Fibroblast of skin of left quadriceps (primary cell): ENCODE measurements at regions not wholly inside any gene's neighbourhood (a gene's known extent, or its start where the extent isn't known, plus 50 kb on each side); places are given as distances from the start of the nearest gene placed in this dataset.

ENCODE experiments used
- DNase-seq, 2 experiments: peaks; one replicate each; pipeline ENCODE4 v3.0.0-alpha.2; 2013; ENCODE audit warnings: low read depth in 2 of 2

- no peak for DNase-seq
Observed at GRCh38 chr18:78830161-78830560, 149.5 kb upstream of the SALL3 start.

GRCh38 chr18:78830826-78831225 lies 148.8 kb upstream of the SALL3 start:
- no peak for DNase-seq

GRCh38 chr18:78831603-78832002 lies 148.0 kb upstream of the SALL3 start:
- no peak for DNase-seq

GRCh38 chr18:78833833-78834232 lies 145.8 kb upstream of the SALL3 start:
- no peak for DNase-seq

- no peak for DNase-seq
Observed at GRCh38 chr18:78836838-78837237, 142.8 kb upstream of the SALL3 start.

GRCh38 chr18:78837754-78838153 lies 141.9 kb upstream of the SALL3 start:
- DNase-seq = no peak

- DNase-seq = no peak
Observed at GRCh38 chr18:78838183-78838582, 141.4 kb upstream of the SALL3 start.

- no peak for DNase-seq
Observed at GRCh38 chr18:78849046-78849445, 130.6 kb upstream of the SALL3 start.

GRCh38 chr18:78849458-78849857 lies 130.2 kb upstream of the SALL3 start:
- no peak for DNase-seq

- no peak for DNase-seq
Observed at GRCh38 chr18:78853341-78853740, 126.3 kb upstream of the SALL3 start.

GRCh38 chr18:78855188-78855587 lies 124.4 kb upstream of the SALL3 start:
- DNase-seq = no peak

GRCh38 chr18:78856569-78857313 lies 122.9 kb upstream of the SALL3 start:
- no peak for DNase-seq

- DNase-seq = no peak
Observed at GRCh38 chr18:78857314-78858150, 122.1 kb upstream of the SALL3 start.

GRCh38 chr18:78859686-78860085 lies 119.9 kb upstream of the SALL3 start:
- no peak for DNase-seq

- DNase-seq = no peak
Observed at GRCh38 chr18:78860117-78860516, 119.5 kb upstream of the SALL3 start.

GRCh38 chr18:78861116-78861515 lies 118.5 kb upstream of the SALL3 start:
- DNase-seq = no peak

- DNase-seq = no peak
Observed at GRCh38 chr18:78861706-78862105, 117.9 kb upstream of the SALL3 start.

- DNase-seq = no peak
Observed at GRCh38 chr18:78862395-78862794, 117.2 kb upstream of the SALL3 start.

GRCh38 chr18:78865056-78865598 lies 114.5 kb upstream of the SALL3 start:
- no peak for DNase-seq

GRCh38 chr18:78865771-78866310 lies 113.8 kb upstream of the SALL3 start:
- no peak for DNase-seq

GRCh38 chr18:78867131-78867530 lies 112.5 kb upstream of the SALL3 start:
- no peak for DNase-seq
